ENCODE measurements at regions not wholly inside any gene's neighbourhood (a gene's known extent, or its start where the extent isn't known, plus 50 kb on each side); places are given as distances from the start of the nearest gene placed in this dataset.
"Not testable (repeated sequence)": the region's sequence is repeated elsewhere in the genome, so short reads cannot be mapped to it uniquely, and the experiment has no call there.

GRCh38 chr22:22960307-22960706 is 72.7 kb downstream of the IGLL5 start:
- Histone ChIP-seq H3K36me3 (replicated peaks in 1 of 2; ENCODE audit: insufficient read depth in 1 of 2, low read depth in 2 of 2) (no peaks in the 10 kb centered on the region), H3K9me3 (no peaks in the 10 kb centered on the region), H3K4me3 (no peak overlapping the region), H3K27me3 (no peaks in the 10 kb centered on the region), H3K27ac (no peak overlapping the region), H3K4me1 (no peaks in the 10 kb centered on the region)
- WGBS, 2 donors: 18 to 27% methylated on average over 1 of the region's 1 CpG
- ATAC-seq (no peak), DNase-seq (no peak)
- TF ChIP-seq POLR2A (IDR thresholded peaks at IDR 0.05) (no peak), CTCF (IDR thresholded peaks at IDR 0.05) (no peak)
- intact Hi-C loops (cut with DNase I): loop anchor here (5.0 kb wide), 1 partner anchor 167 kb away; no protein-coding TSS in a partner anchor

GRCh38 chr22:22961574-22961973 is 74.0 kb downstream of the IGLL5 start:
- Histone ChIP-seq H3K27ac (no peak overlapping the region), H3K27me3 (no peaks in the 10 kb centered on the region), H3K36me3 (replicated peaks in 1 of 2; ENCODE audit: insufficient read depth in 1 of 2, low read depth in 2 of 2) (no peaks in the 10 kb centered on the region), H3K4me3 (no peak overlapping the region), H3K4me1 (no peaks in the 10 kb centered on the region), H3K9me3 (no peaks in the 10 kb centered on the region)
- no peak for DNase-seq
- no peak for TF ChIP-seq POLR2A (IDR thresholded peaks at IDR 0.05)
- TF ChIP-seq CTCF (IDR thresholded peaks at IDR 0.05): no peak
- intact Hi-C loops (cut with DNase I): loop anchor here (5.0 kb wide), 1 partner anchor 166 kb away; no protein-coding TSS in a partner anchor
- no peak for ATAC-seq
- WGBS, 2 donors: 91 to 96% methylated on average over 1 of the region's 1 CpG

- WGBS, 2 donors: 42 to 50% methylated on average over 1 of the region's 1 CpG
- H3K27me3 ChIP-seq: no peaks in the 10 kb centered on the region
- ATAC-seq: no peak
Measured at GRCh38 chr22:22968366-22968765, 80.8 kb downstream of the IGLL5 start.

GRCh38 chr22:22972605-22973004 is 85.0 kb downstream of the IGLL5 start:
- H3K9me3 ChIP-seq; ATAC-seq; H3K27me3 ChIP-seq; H3K36me3 ChIP-seq (replicated peaks in 1 of 2; ENCODE audit: insufficient read depth in 1 of 2, low read depth in 2 of 2); H3K4me1 ChIP-seq; H3K4me3 ChIP-seq; intact Hi-C loops (cut with DNase I); H3K27ac ChIP-seq; DNase-seq: not testable (repeated sequence)
- WGBS, 2 donors: 85 to 87% methylated on average over 3 of the region's 3 CpGs

More at GRCh38 chr22:22968366-22968765, 80.8 kb downstream of the IGLL5 start:
- Histone ChIP-seq H3K27ac (no peak overlapping the region), H3K36me3 (replicated peaks in 1 of 2; ENCODE audit: insufficient read depth in 1 of 2, low read depth in 2 of 2) (no peaks in the 10 kb centered on the region), H3K4me3 (no peak overlapping the region), H3K9me3 (no peaks in the 10 kb centered on the region), H3K4me1 (no peaks in the 10 kb centered on the region)
- no peak for DNase-seq
- TF ChIP-seq CTCF (IDR thresholded peaks at IDR 0.05) (no peak), POLR2A (IDR thresholded peaks at IDR 0.05) (no peak)
- intact Hi-C loops (cut with DNase I): no loop called here

- 88 to 93% methylated on average over 3 of the region's 3 CpGs for WGBS, 2 donors
- TF ChIP-seq CTCF (IDR thresholded peaks at IDR 0.05) (no peak), POLR2A (IDR thresholded peaks at IDR 0.05) (no peak)
- DNase-seq: no peak
- intact Hi-C loops (cut with DNase I): no loop called here
- Histone ChIP-seq H3K4me1 (no peaks in the 10 kb centered on the region), H3K27me3 (no peaks in the 10 kb centered on the region), H3K9me3 (no peaks in the 10 kb centered on the region), H3K36me3 (replicated peaks in 1 of 2; ENCODE audit: insufficient read depth in 1 of 2, low read depth in 2 of 2) (no peaks in the 10 kb centered on the region), H3K4me3 (no peak overlapping the region), H3K27ac (no peak overlapping the region)
- ATAC-seq: no peak
Measured at GRCh38 chr22:22973336-22973735, 85.7 kb downstream of the IGLL5 start.

Data from body of pancreas (tissue), 4 donors.